ENCODE measurements at regions not wholly inside any gene's neighbourhood (a gene's known extent, or its start where the extent isn't known, plus 50 kb on each side); places are given as distances from the start of the nearest gene placed in this dataset.

- H3K36me3 Mint-ChIP-seq = no peaks in the 10 kb centered on the region
- peaks cover 8 to 9% of the 10 kb centered on the region in 2 donors for H3K27me3 Mint-ChIP-seq
- no peaks in the 10 kb centered on the region for H3K4me1 Mint-ChIP-seq
- POLR2A ChIA-PET = no interaction called here
- Histone ChIP-seq H3K4me1 (ENCODE audit: control insufficient read depth in 1 of 2, extremely low read depth in 1 of 2, insufficient read depth in 2 of 2, low read length in 2 of 2) (no peaks in the 10 kb centered on the region), H3K4me3 (ENCODE audit: control insufficient read depth in 1 of 2, extremely low read depth in 1 of 2, low read length in 1 of 2) (no peak overlapping the region), H3K27me3 (replicated peaks in 1 of 2; ENCODE audit: control insufficient read depth in 2 of 2, extremely low read depth in 1 of 2, insufficient read depth in 2 of 2, low read length in 1 of 2) (peaks cover 0 to 7% of the 10 kb centered on the region in 2 experiments), H3K9me3 (no peaks in the 10 kb centered on the region), H3K27ac (ENCODE audit: low read length) (no peak overlapping the region), H3K36me3 (ENCODE audit: control insufficient read depth in 2 of 2, extremely low read depth in 1 of 2, insufficient read depth in 1 of 2, low read length in 1 of 2) (no peaks in the 10 kb centered on the region)
- CTCF ChIA-PET = no interaction called here
- ATAC-seq (replicated peaks in 1 of 4) = no peak
- no peaks in the 10 kb centered on the region for H3K9me3 Mint-ChIP-seq
- H3K27ac Mint-ChIP-seq = no peak overlapping the region
- 66% methylated on average over 3 of the region's 4 CpGs for WGBS (ENCODE audit: insufficient coverage)
- no peak overlapping the region for H3K4me3 Mint-ChIP-seq
- no peak for DNase-seq
These were observed 173.5 kb downstream of the MREG start for GRCh38 chr2:215839816-215840215.

- Histone ChIP-seq H3K27me3 (replicated peaks in 1 of 2; ENCODE audit: control insufficient read depth in 2 of 2, extremely low read depth in 1 of 2, insufficient read depth in 2 of 2, low read length in 1 of 2) (peaks cover 0 to 7% of the 10 kb centered on the region in 2 experiments), H3K9me3 (no peaks in the 10 kb centered on the region), H3K36me3 (ENCODE audit: control insufficient read depth in 2 of 2, extremely low read depth in 1 of 2, insufficient read depth in 1 of 2, low read length in 1 of 2) (no peaks in the 10 kb centered on the region), H3K27ac (ENCODE audit: low read length) (no peak overlapping the region), H3K4me3 (ENCODE audit: control insufficient read depth in 1 of 2, extremely low read depth in 1 of 2, low read length in 1 of 2) (no peak overlapping the region), H3K4me1 (ENCODE audit: control insufficient read depth in 1 of 2, extremely low read depth in 1 of 2, insufficient read depth in 2 of 2, low read length in 2 of 2) (no peaks in the 10 kb centered on the region)
- Mint-ChIP-seq H3K27me3 (peaks cover 8 to 9% of the 10 kb centered on the region in 2 donors), H3K9me3 (no peaks in the 10 kb centered on the region), H3K4me3 (no peak overlapping the region), H3K4me1 (no peaks in the 10 kb centered on the region), H3K36me3 (no peaks in the 10 kb centered on the region), H3K27ac (no peak overlapping the region)
- no peak for ATAC-seq (replicated peaks in 1 of 4)
- ChIA-PET POLR2A (no interaction called here), CTCF (no interaction called here)
- DNase-seq = no peak
- WGBS (ENCODE audit: insufficient coverage) = 33% methylated on average over 1 of the region's 1 CpG
These were observed 174.0 kb downstream of the MREG start for GRCh38 chr2:215839309-215839708.

- Mint-ChIP-seq H3K27ac (no peak overlapping the region), H3K4me1 (no peaks in the 10 kb centered on the region), H3K36me3 (no peaks in the 10 kb centered on the region), H3K27me3 (peaks cover 8 to 9% of the 10 kb centered on the region in 2 donors), H3K9me3 (no peaks in the 10 kb centered on the region), H3K4me3 (no peak overlapping the region)
- peaks cover 0 to 4% of the 10 kb centered on the region in 2 experiments for H3K27me3 ChIP-seq (replicated peaks in 1 of 2; ENCODE audit: control insufficient read depth in 2 of 2, extremely low read depth in 1 of 2, insufficient read depth in 2 of 2, low read length in 1 of 2)
- POLR2A ChIA-PET = no interaction called here
- ATAC-seq (replicated peaks in 1 of 4) (no peak), DNase-seq (no peak)
- no peaks in the 10 kb centered on the region for H3K36me3 ChIP-seq (ENCODE audit: control insufficient read depth in 2 of 2, extremely low read depth in 1 of 2, insufficient read depth in 1 of 2, low read length in 1 of 2)
- no CpG with 5 or more reads among the region's 4 CpGs for WGBS (ENCODE audit: insufficient coverage)
- no peaks in the 10 kb centered on the region for H3K9me3 ChIP-seq
- H3K4me1 ChIP-seq (ENCODE audit: control insufficient read depth in 1 of 2, extremely low read depth in 1 of 2, insufficient read depth in 2 of 2, low read length in 2 of 2) = no peaks in the 10 kb centered on the region
- H3K27ac ChIP-seq (ENCODE audit: low read length) = no peak overlapping the region
- H3K4me3 ChIP-seq (ENCODE audit: control insufficient read depth in 1 of 2, extremely low read depth in 1 of 2, low read length in 1 of 2) = no peak overlapping the region
- CTCF ChIA-PET = no interaction called here
These were observed 176.5 kb downstream of the MREG start for GRCh38 chr2:215836881-215837280.

GRCh38 chr2:215835657-215836056, 177.7 kb downstream of the MREG start:
- POLR2A ChIA-PET = no interaction called here
- Mint-ChIP-seq H3K4me1 (no peaks in the 10 kb centered on the region), H3K4me3 (no peak overlapping the region), H3K27ac (no peak overlapping the region), H3K27me3 (peaks cover 8 to 9% of the 10 kb centered on the region in 2 donors), H3K9me3 (no peaks in the 10 kb centered on the region), H3K36me3 (no peaks in the 10 kb centered on the region)
- CTCF ChIA-PET = no interaction called here
- Histone ChIP-seq H3K4me3 (ENCODE audit: control insufficient read depth in 1 of 2, extremely low read depth in 1 of 2, low read length in 1 of 2) (no peak overlapping the region), H3K27me3 (replicated peaks in 1 of 2; ENCODE audit: control insufficient read depth in 2 of 2, extremely low read depth in 1 of 2, insufficient read depth in 2 of 2, low read length in 1 of 2) (peaks cover 0 to 4% of the 10 kb centered on the region in 2 experiments), H3K9me3 (no peaks in the 10 kb centered on the region), H3K4me1 (ENCODE audit: control insufficient read depth in 1 of 2, extremely low read depth in 1 of 2, insufficient read depth in 2 of 2, low read length in 2 of 2) (no peaks in the 10 kb centered on the region), H3K27ac (ENCODE audit: low read length) (no peak overlapping the region), H3K36me3 (ENCODE audit: control insufficient read depth in 2 of 2, extremely low read depth in 1 of 2, insufficient read depth in 1 of 2, low read length in 1 of 2) (no peaks in the 10 kb centered on the region)
- WGBS (ENCODE audit: insufficient coverage) = no CpG with 5 or more reads among the region's 1 CpG
- no peak for DNase-seq
- no peak for ATAC-seq (replicated peaks in 1 of 4)

- Mint-ChIP-seq H3K27me3 (peaks cover 8 to 9% of the 10 kb centered on the region in 2 donors), H3K9me3 (no peaks in the 10 kb centered on the region), H3K27ac (no peak overlapping the region), H3K36me3 (no peaks in the 10 kb centered on the region), H3K4me1 (no peaks in the 10 kb centered on the region), H3K4me3 (no peak overlapping the region)
- DNase-seq (no peak), ATAC-seq (replicated peaks in 1 of 4) (no peak)
- CTCF ChIA-PET = no interaction called here
- H3K4me1 ChIP-seq (ENCODE audit: control insufficient read depth in 1 of 2, extremely low read depth in 1 of 2, insufficient read depth in 2 of 2, low read length in 2 of 2) = no peaks in the 10 kb centered on the region
- no peaks in the 10 kb centered on the region for H3K9me3 ChIP-seq
- H3K27me3 ChIP-seq (replicated peaks in 1 of 2; ENCODE audit: control insufficient read depth in 2 of 2, extremely low read depth in 1 of 2, insufficient read depth in 2 of 2, low read length in 1 of 2) = peaks cover 0 to 4% of the 10 kb centered on the region in 2 experiments
- no peak overlapping the region for H3K4me3 ChIP-seq (ENCODE audit: control insufficient read depth in 1 of 2, extremely low read depth in 1 of 2, low read length in 1 of 2)
- H3K27ac ChIP-seq (ENCODE audit: low read length) = no peak overlapping the region
- WGBS (ENCODE audit: insufficient coverage) = no CpG with 5 or more reads among the region's 1 CpG
- no peaks in the 10 kb centered on the region for H3K36me3 ChIP-seq (ENCODE audit: control insufficient read depth in 2 of 2, extremely low read depth in 1 of 2, insufficient read depth in 1 of 2, low read length in 1 of 2)
- POLR2A ChIA-PET = no interaction called here
These were observed 178.1 kb downstream of the MREG start for GRCh38 chr2:215835231-215835630.

GRCh38 chr2:215833531-215834162, 179.7 kb downstream of the MREG start:
- Histone ChIP-seq H3K4me3 (ENCODE audit: control insufficient read depth in 1 of 2, extremely low read depth in 1 of 2, low read length in 1 of 2) (no peak overlapping the region), H3K9me3 (no peaks in the 10 kb centered on the region), H3K27ac (ENCODE audit: low read length) (no peak overlapping the region), H3K4me1 (ENCODE audit: control insufficient read depth in 1 of 2, extremely low read depth in 1 of 2, insufficient read depth in 2 of 2, low read length in 2 of 2) (no peaks in the 10 kb centered on the region), H3K27me3 (replicated peaks in 1 of 2; ENCODE audit: control insufficient read depth in 2 of 2, extremely low read depth in 1 of 2, insufficient read depth in 2 of 2, low read length in 1 of 2) (peaks cover 0 to 2% of the 10 kb centered on the region in 2 experiments), H3K36me3 (ENCODE audit: control insufficient read depth in 2 of 2, extremely low read depth in 1 of 2, insufficient read depth in 1 of 2, low read length in 1 of 2) (no peaks in the 10 kb centered on the region)
- Mint-ChIP-seq H3K27ac (no peak overlapping the region), H3K36me3 (no peaks in the 10 kb centered on the region), H3K4me1 (peaks cover 0 to 2% (median under 1%) of the 10 kb centered on the region in 3 donors), H3K4me3 (no peak overlapping the region), H3K9me3 (no peaks in the 10 kb centered on the region), H3K27me3 (peaks cover 8 to 9% of the 10 kb centered on the region in 2 donors)
- ATAC-seq (replicated peaks in 1 of 4) (no peak), DNase-seq (no peak)
- ChIA-PET POLR2A (interaction anchor here in 1 of 2 donors (0.6 kb wide), 1 partner anchor 51 kb away, joined by 5 read pairs; no protein-coding TSS in a partner anchor), CTCF (interaction anchor here in 1 of 2 donors (1.3 kb wide), 1 partner anchor 379 kb away, joined by 3 read pairs; no protein-coding TSS in a partner anchor)
- WGBS (ENCODE audit: insufficient coverage) = 33% methylated on average over 1 of the region's 5 CpGs

Measured in T-cell (primary cell).